Testis (tissue), 2 donors: ENCODE measurements at regions not wholly inside any gene's neighbourhood (a gene's known extent, or its start where the extent isn't known, plus 50 kb on each side); places are given as distances from the start of the nearest gene placed in this dataset.

ENCODE experiments used
- POLR2A ChIP-seq: fragments of 450-650 bp; IDR thresholded peaks from one replicate; pipeline ENCODE4 v1.6.1; 2017; ENCODE audit warnings: antibody characterized with exemption, mild to moderate bottlenecking, moderate library complexity
- TF ChIP-seq, protein P1 (sequence below), 3 experiments: fragments of 450-650 bp in 2 of 3; fragments of 200-600 bp in 1 of 3; sonication (generic) in 1 of 3; IDR thresholded peaks; one replicate each; pipeline ENCODE4 v1.5.1; 2016 to 2019; ENCODE audit warnings: antibody characterized with exemption in 3 of 3, mild to moderate bottlenecking in 2 of 3, moderate library complexity in 1 of 3

DNA sequence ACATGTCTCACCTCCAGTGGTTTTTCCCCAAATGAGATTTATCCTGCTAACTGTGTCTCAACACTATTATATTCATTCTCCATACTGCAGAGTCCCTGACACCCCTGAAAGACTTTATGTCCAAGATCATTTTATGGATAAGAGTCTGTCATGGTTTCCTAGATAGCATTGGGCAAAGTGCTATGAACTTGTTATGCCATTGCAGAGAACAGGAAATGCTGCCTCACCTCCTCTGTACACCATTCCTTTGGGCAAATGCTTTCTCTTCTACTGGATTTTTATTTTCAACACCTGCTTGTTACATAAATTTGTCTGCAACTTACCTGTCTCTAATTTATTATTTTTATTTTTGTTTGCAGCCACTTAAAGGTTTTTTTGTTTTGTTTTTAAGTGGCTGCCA lies 652.5 kb upstream of the FAM98A start:
- TF ChIP-seq, protein P1, sequence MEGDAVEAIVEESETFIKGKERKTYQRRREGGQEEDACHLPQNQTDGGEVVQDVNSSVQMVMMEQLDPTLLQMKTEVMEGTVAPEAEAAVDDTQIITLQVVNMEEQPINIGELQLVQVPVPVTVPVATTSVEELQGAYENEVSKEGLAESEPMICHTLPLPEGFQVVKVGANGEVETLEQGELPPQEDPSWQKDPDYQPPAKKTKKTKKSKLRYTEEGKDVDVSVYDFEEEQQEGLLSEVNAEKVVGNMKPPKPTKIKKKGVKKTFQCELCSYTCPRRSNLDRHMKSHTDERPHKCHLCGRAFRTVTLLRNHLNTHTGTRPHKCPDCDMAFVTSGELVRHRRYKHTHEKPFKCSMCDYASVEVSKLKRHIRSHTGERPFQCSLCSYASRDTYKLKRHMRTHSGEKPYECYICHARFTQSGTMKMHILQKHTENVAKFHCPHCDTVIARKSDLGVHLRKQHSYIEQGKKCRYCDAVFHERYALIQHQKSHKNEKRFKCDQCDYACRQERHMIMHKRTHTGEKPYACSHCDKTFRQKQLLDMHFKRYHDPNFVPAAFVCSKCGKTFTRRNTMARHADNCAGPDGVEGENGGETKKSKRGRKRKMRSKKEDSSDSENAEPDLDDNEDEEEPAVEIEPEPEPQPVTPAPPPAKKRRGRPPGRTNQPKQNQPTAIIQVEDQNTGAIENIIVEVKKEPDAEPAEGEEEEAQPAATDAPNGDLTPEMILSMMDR (IDR thresholded peaks at IDR 0.05): no peak
- TF ChIP-seq POLR2A: no peak
